ENCODE measurements at regions not wholly inside any gene's neighbourhood (a gene's known extent, or its start where the extent isn't known, plus 50 kb on each side); places are given as distances from the start of the nearest gene placed in this dataset.

GRCh38 chr5:133853646-133854365 is 114.6 kb downstream of the C5orf15 start:
- no peak for TF ChIP-seq MXI1 (conservative IDR thresholded peaks at IDR 0.05; ENCODE audit: poor library complexity, severe bottlenecking)
- no peak for TF ChIP-seq CTCF (IDR thresholded peaks at IDR 0.05; ENCODE audit: poor library complexity, severe bottlenecking)
- no peak for TF ChIP-seq EZH2 (IDR thresholded peaks at IDR 0.05; ENCODE audit: borderline replicate concordance, insufficient read depth, low read length, poor library complexity, severe bottlenecking)
- no peak for TF ChIP-seq SMC3 (conservative IDR thresholded peaks at IDR 0.05; ENCODE audit: poor library complexity)
- TF ChIP-seq, protein P1, sequence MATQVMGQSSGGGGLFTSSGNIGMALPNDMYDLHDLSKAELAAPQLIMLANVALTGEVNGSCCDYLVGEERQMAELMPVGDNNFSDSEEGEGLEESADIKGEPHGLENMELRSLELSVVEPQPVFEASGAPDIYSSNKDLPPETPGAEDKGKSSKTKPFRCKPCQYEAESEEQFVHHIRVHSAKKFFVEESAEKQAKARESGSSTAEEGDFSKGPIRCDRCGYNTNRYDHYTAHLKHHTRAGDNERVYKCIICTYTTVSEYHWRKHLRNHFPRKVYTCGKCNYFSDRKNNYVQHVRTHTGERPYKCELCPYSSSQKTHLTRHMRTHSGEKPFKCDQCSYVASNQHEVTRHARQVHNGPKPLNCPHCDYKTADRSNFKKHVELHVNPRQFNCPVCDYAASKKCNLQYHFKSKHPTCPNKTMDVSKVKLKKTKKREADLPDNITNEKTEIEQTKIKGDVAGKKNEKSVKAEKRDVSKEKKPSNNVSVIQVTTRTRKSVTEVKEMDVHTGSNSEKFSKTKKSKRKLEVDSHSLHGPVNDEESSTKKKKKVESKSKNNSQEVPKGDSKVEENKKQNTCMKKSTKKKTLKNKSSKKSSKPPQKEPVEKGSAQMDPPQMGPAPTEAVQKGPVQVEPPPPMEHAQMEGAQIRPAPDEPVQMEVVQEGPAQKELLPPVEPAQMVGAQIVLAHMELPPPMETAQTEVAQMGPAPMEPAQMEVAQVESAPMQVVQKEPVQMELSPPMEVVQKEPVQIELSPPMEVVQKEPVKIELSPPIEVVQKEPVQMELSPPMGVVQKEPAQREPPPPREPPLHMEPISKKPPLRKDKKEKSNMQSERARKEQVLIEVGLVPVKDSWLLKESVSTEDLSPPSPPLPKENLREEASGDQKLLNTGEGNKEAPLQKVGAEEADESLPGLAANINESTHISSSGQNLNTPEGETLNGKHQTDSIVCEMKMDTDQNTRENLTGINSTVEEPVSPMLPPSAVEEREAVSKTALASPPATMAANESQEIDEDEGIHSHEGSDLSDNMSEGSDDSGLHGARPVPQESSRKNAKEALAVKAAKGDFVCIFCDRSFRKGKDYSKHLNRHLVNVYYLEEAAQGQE (IDR thresholded peaks at IDR 0.05; ENCODE audit: borderline replicate concordance): no peak
- no peak for TF ChIP-seq POLR2AphosphoS5 (IDR thresholded peaks at IDR 0.05)
- TF ChIP-seq TAF1 (IDR thresholded peaks at IDR 0.05; ENCODE audit: low read depth): no peak

Measured in neural cell (in vitro differentiated cells).